ENCODE measurements at regions not wholly inside any gene's neighbourhood (a gene's known extent, or its start where the extent isn't known, plus 50 kb on each side); places are given as distances from the start of the nearest gene placed in this dataset.

GRCh38 chr6:103910018-103910417, 949.7 kb downstream of the HACE1 start:
- TF ChIP-seq CTCF (IDR thresholded peaks at IDR 0.05; ENCODE audit: insufficient read depth, low read length, poor library complexity, severe bottlenecking) (no peak), EZH2phosphoT487 (conservative IDR thresholded peaks at IDR 0.05; ENCODE audit: low read length) (no peak)
